ENCODE measurements at regions not wholly inside any gene's neighbourhood (a gene's known extent, or its start where the extent isn't known, plus 50 kb on each side); places are given as distances from the start of the nearest gene placed in this dataset.

- TF ChIP-seq, protein P1, sequence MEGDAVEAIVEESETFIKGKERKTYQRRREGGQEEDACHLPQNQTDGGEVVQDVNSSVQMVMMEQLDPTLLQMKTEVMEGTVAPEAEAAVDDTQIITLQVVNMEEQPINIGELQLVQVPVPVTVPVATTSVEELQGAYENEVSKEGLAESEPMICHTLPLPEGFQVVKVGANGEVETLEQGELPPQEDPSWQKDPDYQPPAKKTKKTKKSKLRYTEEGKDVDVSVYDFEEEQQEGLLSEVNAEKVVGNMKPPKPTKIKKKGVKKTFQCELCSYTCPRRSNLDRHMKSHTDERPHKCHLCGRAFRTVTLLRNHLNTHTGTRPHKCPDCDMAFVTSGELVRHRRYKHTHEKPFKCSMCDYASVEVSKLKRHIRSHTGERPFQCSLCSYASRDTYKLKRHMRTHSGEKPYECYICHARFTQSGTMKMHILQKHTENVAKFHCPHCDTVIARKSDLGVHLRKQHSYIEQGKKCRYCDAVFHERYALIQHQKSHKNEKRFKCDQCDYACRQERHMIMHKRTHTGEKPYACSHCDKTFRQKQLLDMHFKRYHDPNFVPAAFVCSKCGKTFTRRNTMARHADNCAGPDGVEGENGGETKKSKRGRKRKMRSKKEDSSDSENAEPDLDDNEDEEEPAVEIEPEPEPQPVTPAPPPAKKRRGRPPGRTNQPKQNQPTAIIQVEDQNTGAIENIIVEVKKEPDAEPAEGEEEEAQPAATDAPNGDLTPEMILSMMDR (IDR thresholded peaks at IDR 0.05; ENCODE audit: low read depth, low read length, missing control alignments): no peak
- H3K27ac ChIP-seq: no peak overlapping the region
- H3K27me3 ChIP-seq (replicated peaks): no peaks in the 10 kb centered on the region
- H3K4me3 ChIP-seq (ENCODE audit: low read depth, low read length): no peak overlapping the region
- H3K36me3 ChIP-seq (replicated peaks): no peaks in the 10 kb centered on the region
- in situ Hi-C loops (cut with HindIII; ENCODE audit: low pct_ligation_motif_present, low sequenced_read_pairs): no loop called here
- DNase-seq: no peak
Measured at GRCh38 chr2:78476619-78477229, 548.8 kb upstream of the REG3G start.

- H3K27me3 ChIP-seq (replicated peaks): no peaks in the 10 kb centered on the region
- DNase-seq: no peak
- TF ChIP-seq, protein P1 (IDR thresholded peaks at IDR 0.05; ENCODE audit: low read depth, low read length, missing control alignments): no peak
- no peak overlapping the region for H3K27ac ChIP-seq
- in situ Hi-C loops (cut with HindIII; ENCODE audit: low pct_ligation_motif_present, low sequenced_read_pairs): no loop called here
- H3K4me3 ChIP-seq (ENCODE audit: low read depth, low read length): no peak overlapping the region
- no peaks in the 10 kb centered on the region for H3K36me3 ChIP-seq (replicated peaks)
Measured at GRCh38 chr2:78486565-78486964, 538.9 kb upstream of the REG3G start.

DNA sequence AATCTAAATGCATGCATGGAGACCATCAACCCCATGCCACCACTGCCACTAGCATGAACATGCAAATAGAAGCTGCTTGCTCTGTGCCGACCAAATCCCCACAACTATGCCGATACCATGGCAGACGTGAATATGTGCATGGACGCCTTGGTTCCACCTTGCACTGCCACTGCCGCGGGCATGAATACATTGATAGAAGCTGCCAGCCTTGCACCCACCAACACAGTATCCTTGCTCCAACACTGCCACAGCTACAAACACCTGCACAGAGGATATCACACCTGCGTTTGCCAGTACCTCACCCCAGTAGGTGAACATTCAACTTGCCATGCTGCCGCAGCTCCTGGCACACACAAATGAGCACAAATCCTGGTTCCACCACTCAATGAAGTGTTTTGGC is 527.4 kb upstream of the REG3G start:
- TF ChIP-seq, protein P1 (IDR thresholded peaks at IDR 0.05; ENCODE audit: low read depth, low read length, missing control alignments): no peak
- Histone ChIP-seq H3K36me3 (replicated peaks) (no peaks in the 10 kb centered on the region), H3K4me3 (ENCODE audit: low read depth, low read length) (no peak overlapping the region), H3K27ac (no peak overlapping the region), H3K27me3 (replicated peaks) (no peaks in the 10 kb centered on the region)
- in situ Hi-C loops (cut with HindIII; ENCODE audit: low pct_ligation_motif_present, low sequenced_read_pairs): no loop called here
- DNase-seq: no peak

DNA sequence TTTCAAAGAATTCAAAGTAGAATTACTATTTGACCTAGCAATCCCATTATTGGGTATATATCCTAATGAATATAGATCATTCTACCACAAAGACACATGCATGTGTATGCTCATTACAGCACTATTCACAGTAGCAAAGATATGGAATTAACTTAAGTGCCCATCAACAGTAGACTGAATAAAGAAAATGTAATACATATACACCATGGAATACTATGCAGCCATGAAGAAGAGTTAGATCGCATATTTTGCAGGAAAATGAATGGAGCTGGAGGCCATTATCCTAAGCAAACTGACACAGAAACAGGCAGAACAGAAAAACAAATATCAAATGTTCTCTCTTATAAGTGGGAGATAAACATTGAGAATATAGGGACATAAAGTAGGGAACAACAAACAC is 519.2 kb upstream of the REG3G start:
- DNase-seq: no peak
- no peaks in the 10 kb centered on the region for H3K27me3 ChIP-seq (replicated peaks)
- no peaks in the 10 kb centered on the region for H3K36me3 ChIP-seq (replicated peaks)
- in situ Hi-C loops (cut with HindIII; ENCODE audit: low pct_ligation_motif_present, low sequenced_read_pairs): no loop called here
- H3K27ac ChIP-seq: no peak overlapping the region
- no peak overlapping the region for H3K4me3 ChIP-seq (ENCODE audit: low read depth, low read length)
- TF ChIP-seq, protein P1 (IDR thresholded peaks at IDR 0.05; ENCODE audit: low read depth, low read length, missing control alignments): no peak

DNA sequence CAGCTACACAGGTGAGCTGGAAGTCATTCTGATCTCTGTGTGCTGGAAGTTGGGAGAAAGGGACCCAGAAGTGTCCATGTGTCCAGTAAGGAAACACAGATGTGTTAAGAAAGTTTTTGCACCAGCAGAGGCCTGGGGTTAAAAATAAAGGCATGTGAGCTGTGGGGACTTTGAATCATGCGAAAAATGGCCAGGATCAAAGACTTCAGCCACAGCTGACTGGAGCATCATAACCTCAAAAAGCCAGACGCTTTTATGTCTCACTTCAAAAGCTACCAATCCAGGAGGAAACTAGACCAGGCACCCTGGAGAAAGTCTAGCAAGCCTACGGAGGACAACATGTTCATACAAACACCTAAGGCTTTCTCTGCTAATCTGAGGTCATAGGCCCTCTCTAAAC is 503.6 kb upstream of the REG3G start:
- Histone ChIP-seq H3K27me3 (replicated peaks) (no peaks in the 10 kb centered on the region), H3K36me3 (replicated peaks) (no peaks in the 10 kb centered on the region), H3K4me3 (ENCODE audit: low read depth, low read length) (no peak overlapping the region), H3K27ac (no peak overlapping the region)
- TF ChIP-seq, protein P1 (IDR thresholded peaks at IDR 0.05; ENCODE audit: low read depth, low read length, missing control alignments): no peak
- in situ Hi-C loops (cut with HindIII; ENCODE audit: low pct_ligation_motif_present, low sequenced_read_pairs): no loop called here
- no peak for DNase-seq

- H3K4me3 ChIP-seq (ENCODE audit: low read depth, low read length): no peak overlapping the region
- in situ Hi-C loops (cut with HindIII; ENCODE audit: low pct_ligation_motif_present, low sequenced_read_pairs): no loop called here
- TF ChIP-seq, protein P1 (IDR thresholded peaks at IDR 0.05; ENCODE audit: low read depth, low read length, missing control alignments): no peak
- DNase-seq: no peak
- H3K36me3 ChIP-seq (replicated peaks): no peaks in the 10 kb centered on the region
- no peaks in the 10 kb centered on the region for H3K27me3 ChIP-seq (replicated peaks)
- H3K27ac ChIP-seq: no peak overlapping the region
Measured at GRCh38 chr2:78532762-78533379, 492.6 kb upstream of the REG3G start.

All from brain microvascular endothelial cell (primary cell).